Naive thymus-derived CD4-positive, alpha-beta T cell (primary cell): ENCODE measurements at regions not wholly inside any gene's neighbourhood (a gene's known extent, or its start where the extent isn't known, plus 50 kb on each side); places are given as distances from the start of the nearest gene placed in this dataset.

Source experiments
- ATAC-seq: fragments of 150-1000 bp; cut with Tn5 transposase; 2 replicates; pipeline ENCODE4 v1.10.0; 2021; ENCODE audit warnings: mild to moderate bottlenecking, moderate library complexity
- CTCF ChIA-PET: fragments of 350-600 bp; sonication (Branson Sonifier 250); formaldehyde crosslinking; loops from one replicate; lab custom pipeline; 2021; ENCODE audit warnings: antibody characterized with exemption; lab: Charles Lee
- POLR2A ChIA-PET: fragments of 350-600 bp; sonication (Branson Sonifier 250); formaldehyde crosslinking; loops from one replicate; lab custom pipeline; 2021; ENCODE audit warnings: antibody characterized with exemption, inconsistent platforms; lab: Charles Lee
- DNase-seq, 9 donors: peaks; one replicate each; pipeline versions ENCODE4 v3.0.0 to v3.0.0-alpha.2; 2020 to 2022; ENCODE audit warnings: mixed read lengths in 1 of 9
- H3K27ac ChIP-seq: one replicate; pipeline ENCODE4 v1.7.0; 2013; ENCODE audit warnings: mild to moderate bottlenecking, low read depth, low read length, moderate library complexity
- H3K27me3 ChIP-seq, 2 donors: one replicate each; pipeline ENCODE4 v1.7.0; 2013; ENCODE audit warnings: low read length in 2 of 2, mild to moderate bottlenecking in 2 of 2, moderate library complexity in 2 of 2; ENCODE audit not compliant: control insufficient read depth in 2 of 2, insufficient read depth in 2 of 2
- H3K36me3 ChIP-seq, 3 experiments: 1 replicate in 2 of 3; 2 replicates in 1 of 3; pipeline ENCODE4 v1.7.0; 2013; ENCODE audit warnings: low read length in 3 of 3, mild to moderate bottlenecking in 3 of 3, moderate library complexity in 1 of 3; ENCODE audit not compliant: insufficient read depth in 3 of 3, control insufficient read depth in 2 of 3
- H3K4me1 ChIP-seq, 2 donors: one replicate each; pipeline ENCODE4 v1.7.0; 2013; ENCODE audit warnings: low read length in 2 of 2, mild to moderate bottlenecking in 2 of 2, moderate library complexity in 1 of 2; ENCODE audit not compliant: control insufficient read depth in 2 of 2, insufficient read depth in 2 of 2
- H3K4me3 ChIP-seq: 2 replicates; pipeline ENCODE4 v1.7.0; 2013; ENCODE audit warnings: mild to moderate bottlenecking, low read length
- H3K9me3 ChIP-seq, 3 experiments: 1 replicate in 2 of 3; 2 replicates in 1 of 3; pipeline ENCODE4 v1.7.0; 2013; ENCODE audit warnings: low read length in 3 of 3; ENCODE audit not compliant: control insufficient read depth in 2 of 3
- H3K27ac Mint-ChIP-seq, 9 donors: one replicate each; pipeline ENCODE4 v1.8.0; 2020 to 2022; ENCODE audit warnings: mixed read lengths in 9 of 9, mild to moderate bottlenecking in 8 of 9, moderate library complexity in 5 of 9, inconsistent platforms in 2 of 9
- H3K27me3 Mint-ChIP-seq, 5 donors: one replicate each; pipeline ENCODE4 v1.8.0; 2021 to 2022; ENCODE audit warnings: mixed read lengths in 5 of 5, mild to moderate bottlenecking in 1 of 5
- H3K36me3 Mint-ChIP-seq, 5 donors: one replicate each; pipeline ENCODE4 v1.8.0; 2020 to 2022; ENCODE audit warnings: mixed read lengths in 5 of 5, mild to moderate bottlenecking in 3 of 5, inconsistent platforms in 1 of 5
- H3K4me1 Mint-ChIP-seq, 7 donors: one replicate each; pipeline ENCODE4 v1.8.0; 2020 to 2022; ENCODE audit warnings: mixed read lengths in 7 of 7, mild to moderate bottlenecking in 3 of 7, inconsistent platforms in 1 of 7
- H3K4me3 Mint-ChIP-seq, 10 donors: one replicate each; pipeline ENCODE4 v1.8.0; 2020 to 2022; ENCODE audit warnings: mild to moderate bottlenecking in 10 of 10, mixed read lengths in 10 of 10, moderate library complexity in 6 of 10, inconsistent platforms in 2 of 10
- H3K9me3 Mint-ChIP-seq, 11 donors: one replicate each; pipeline ENCODE4 v1.8.0; 2020 to 2022; ENCODE audit warnings: mixed read lengths in 11 of 11, mild to moderate bottlenecking in 4 of 11, inconsistent platforms in 1 of 11, moderate library complexity in 1 of 11
- intact Hi-C, 2 donors: fragments of 100-400 bp; cut with micrococcal nuclease; formaldehyde crosslinking; loops; one replicate each; pipeline ENCODE4 v1.15.1; 2023

DNA sequence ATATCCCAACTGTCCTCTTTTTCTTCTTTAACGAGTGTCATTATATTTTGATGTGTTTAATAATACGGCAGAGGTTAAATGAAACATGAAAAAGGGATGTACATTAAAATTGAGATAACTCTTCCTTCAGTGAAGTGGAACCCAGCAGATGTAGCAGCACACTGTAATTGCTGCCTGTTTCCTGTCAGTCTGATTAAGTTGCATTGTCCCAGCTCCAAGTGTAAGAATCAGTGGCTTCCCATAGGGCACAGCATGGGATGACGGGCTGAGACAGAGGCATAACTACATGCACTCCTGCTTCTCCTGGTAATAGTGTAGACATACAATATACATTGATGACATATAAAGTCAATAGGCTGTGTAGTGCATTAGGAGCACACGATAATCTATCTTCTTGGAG is 175.8 kb upstream of the TCF4 start:
- ATAC-seq (no peak), DNase-seq (no peak)
- Histone ChIP-seq H3K27me3 (no peaks in the 10 kb centered on the region), H3K36me3 (no peaks in the 10 kb centered on the region), H3K4me1 (no peaks in the 10 kb centered on the region), H3K4me3 (no peak overlapping the region), H3K27ac (no peak overlapping the region), H3K9me3 (no peaks in the 10 kb centered on the region)
- H3K9me3 Mint-ChIP-seq: peaks cover 0 to 7% (median 0%) of the 10 kb centered on the region in 11 donors
- ChIA-PET CTCF (no interaction called here), POLR2A (no interaction called here)
- no peak overlapping the region for H3K4me3 Mint-ChIP-seq
- intact Hi-C loops: no loop called here
- peaks cover 0 to 4% (median 0%) of the 10 kb centered on the region in 5 donors for H3K27me3 Mint-ChIP-seq
- no peak overlapping the region for H3K27ac Mint-ChIP-seq
- peaks cover 0 to 3% (median 0%) of the 10 kb centered on the region in 5 donors for H3K36me3 Mint-ChIP-seq
- no peaks in the 10 kb centered on the region for H3K4me1 Mint-ChIP-seq

DNA sequence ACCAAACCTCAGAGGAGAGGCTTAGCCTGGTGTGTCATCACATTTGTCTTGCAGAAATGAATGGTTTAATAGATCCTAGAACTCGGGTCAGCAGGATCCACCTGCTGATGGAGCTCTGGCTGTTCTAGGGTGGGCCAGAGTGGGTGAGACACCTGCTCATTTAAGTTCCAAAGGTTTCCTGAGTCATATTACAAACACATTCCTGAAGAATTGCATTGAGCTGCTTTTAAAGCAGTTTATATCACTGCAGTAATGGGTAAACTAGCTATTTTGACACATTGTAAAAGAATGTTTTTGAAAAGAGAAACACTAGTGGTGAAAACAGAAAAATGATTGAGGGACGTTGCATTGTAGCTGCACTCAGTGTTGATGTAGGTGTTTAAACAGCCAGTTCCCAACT is 175.3 kb upstream of the TCF4 start:
- ChIA-PET POLR2A (no interaction called here), CTCF (no interaction called here)
- Histone ChIP-seq H3K36me3 (no peaks in the 10 kb centered on the region), H3K4me1 (no peaks in the 10 kb centered on the region), H3K27me3 (no peaks in the 10 kb centered on the region), H3K4me3 (no peak overlapping the region), H3K27ac (no peak overlapping the region), H3K9me3 (no peaks in the 10 kb centered on the region)
- peaks cover 0 to 7% (median 1%) of the 10 kb centered on the region in 11 donors for H3K9me3 Mint-ChIP-seq
- ATAC-seq (no peak), DNase-seq (no peak)
- H3K4me3 Mint-ChIP-seq: no peak overlapping the region
- no peaks in the 10 kb centered on the region for H3K4me1 Mint-ChIP-seq
- peaks cover 0 to 3% (median 0%) of the 10 kb centered on the region in 5 donors for H3K36me3 Mint-ChIP-seq
- H3K27ac Mint-ChIP-seq: no peak overlapping the region
- peaks cover 0 to 4% (median 0%) of the 10 kb centered on the region in 5 donors for H3K27me3 Mint-ChIP-seq
- intact Hi-C loops: no loop called here

DNA sequence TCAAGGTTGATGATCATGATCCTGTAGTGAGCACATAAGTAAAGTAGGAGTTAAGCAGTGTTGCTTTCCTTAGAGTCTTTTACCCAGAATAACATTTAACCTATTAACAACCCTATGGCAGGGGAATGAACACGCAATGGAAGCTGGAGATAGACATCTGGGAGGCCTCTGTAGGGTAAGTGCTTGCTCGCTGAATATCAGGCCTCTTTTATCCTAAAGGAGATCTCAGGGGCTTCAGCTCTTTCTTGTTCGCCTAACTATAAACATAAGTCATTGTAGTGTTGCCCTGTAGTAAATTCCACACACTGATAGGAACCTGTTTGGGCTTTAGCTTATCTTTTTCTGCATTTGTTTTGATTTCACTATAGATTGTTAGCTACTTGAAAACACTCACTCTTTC is 174.4 kb upstream of the TCF4 start:
- H3K4me3 Mint-ChIP-seq: no peak overlapping the region
- H3K27me3 Mint-ChIP-seq: peaks cover 0 to 4% (median 0%) of the 10 kb centered on the region in 5 donors
- Histone ChIP-seq H3K4me1 (no peaks in the 10 kb centered on the region), H3K27me3 (no peaks in the 10 kb centered on the region), H3K4me3 (no peak overlapping the region), H3K9me3 (no peaks in the 10 kb centered on the region), H3K36me3 (no peaks in the 10 kb centered on the region), H3K27ac (no peak overlapping the region)
- intact Hi-C loops: no loop called here
- ChIA-PET POLR2A (no interaction called here), CTCF (no interaction called here)
- H3K4me1 Mint-ChIP-seq: no peaks in the 10 kb centered on the region
- DNase-seq (no peak), ATAC-seq (no peak)
- H3K36me3 Mint-ChIP-seq: peaks cover 0 to 3% (median 0%) of the 10 kb centered on the region in 5 donors
- no peak overlapping the region for H3K27ac Mint-ChIP-seq
- H3K9me3 Mint-ChIP-seq: peaks cover 0 to 7% (median 1%) of the 10 kb centered on the region in 11 donors

DNA sequence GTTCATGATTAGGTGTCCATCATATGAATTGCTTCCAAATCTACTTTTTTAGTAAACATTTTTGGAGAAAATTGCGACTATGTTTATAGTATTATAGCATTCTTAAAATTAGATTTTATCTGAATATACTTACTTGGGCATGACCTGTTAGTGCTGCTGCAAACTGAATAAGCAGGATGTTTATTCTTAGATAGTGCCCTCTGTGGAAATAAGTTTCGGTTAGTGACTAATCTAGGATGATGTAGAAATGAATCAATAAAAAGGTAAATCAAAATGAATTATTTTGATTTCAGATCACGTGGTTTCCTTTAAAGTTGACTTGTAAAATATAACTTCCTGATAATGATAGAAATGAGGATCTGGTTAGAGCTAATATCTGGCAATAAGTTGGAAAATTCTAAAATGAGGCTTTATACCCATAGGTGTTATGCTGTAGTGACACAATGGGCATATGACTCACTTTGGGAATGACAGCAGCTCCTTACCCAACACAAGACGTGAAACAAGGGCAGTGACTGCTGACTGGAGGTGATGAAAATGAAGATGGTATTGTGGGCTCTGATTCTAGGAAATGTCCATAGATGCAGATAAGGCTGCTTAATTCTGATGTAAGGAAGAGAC is 165.8 kb upstream of the TCF4 start:
- Mint-ChIP-seq H3K36me3 (no peaks in the 10 kb centered on the region), H3K4me1 (no peaks in the 10 kb centered on the region)
- CTCF ChIA-PET: no interaction called here

DNA sequence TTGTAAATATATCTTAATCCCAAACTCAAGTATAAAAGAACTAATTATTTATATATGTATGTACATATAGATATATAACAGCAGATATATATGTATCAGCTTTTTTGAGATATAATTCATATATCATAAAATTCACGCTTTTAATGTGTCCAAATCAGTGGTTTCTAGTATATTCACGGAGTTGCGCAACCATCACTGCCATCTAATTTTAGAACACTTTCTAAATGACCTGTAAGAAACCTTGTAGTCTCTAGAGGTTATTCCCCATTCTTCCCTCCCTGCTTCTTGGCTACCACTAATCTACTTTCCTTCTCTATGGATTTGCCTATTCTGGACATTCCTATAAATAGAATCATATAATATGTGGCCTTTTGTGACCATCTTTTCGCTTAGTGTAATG is 163.5 kb upstream of the TCF4 start:
- CTCF ChIA-PET: no interaction called here
- DNase-seq: no peak

More for the DNA sequence above, 165.8 kb upstream of the TCF4 start:
- Histone ChIP-seq H3K27me3 (no peaks in the 10 kb centered on the region), H3K4me1 (no peaks in the 10 kb centered on the region), H3K9me3 (no peaks in the 10 kb centered on the region), H3K36me3 (no peaks in the 10 kb centered on the region), H3K4me3 (no peak overlapping the region), H3K27ac (no peak overlapping the region)
- no peak overlapping the region for H3K27ac Mint-ChIP-seq
- ATAC-seq: no peak
- no peaks in the 10 kb centered on the region for H3K27me3 Mint-ChIP-seq
- DNase-seq: no peak
- POLR2A ChIA-PET: no interaction called here
- H3K9me3 Mint-ChIP-seq: peaks cover 0 to 5% (median 0%) of the 10 kb centered on the region in 11 donors
- no peak overlapping the region for H3K4me3 Mint-ChIP-seq
- intact Hi-C loops: no loop called here

DNA sequence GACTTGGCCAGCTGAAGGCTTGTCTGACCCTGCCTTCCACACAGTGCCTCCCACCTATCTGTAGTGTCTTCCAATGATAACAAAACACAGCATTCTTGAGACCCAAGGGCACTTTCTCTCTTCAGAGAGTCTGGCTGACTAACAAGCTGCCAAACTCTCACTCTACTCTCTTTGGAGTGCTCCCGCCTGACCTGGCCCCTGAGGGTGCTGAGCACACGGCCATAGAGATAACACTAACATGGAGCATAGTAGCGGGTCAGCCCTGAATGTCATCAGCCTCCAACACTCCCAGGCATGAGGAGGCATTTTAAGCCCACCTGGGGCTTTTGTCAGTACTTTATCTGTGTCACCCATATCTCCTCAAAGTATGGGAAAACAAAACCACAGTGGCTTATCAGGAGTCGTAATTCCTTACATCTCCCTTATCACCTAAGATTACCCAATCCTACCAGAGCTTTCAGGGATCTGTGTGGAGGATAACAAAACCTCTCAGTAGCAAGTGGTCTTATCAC is 160.3 kb upstream of the TCF4 start:
- no peak for DNase-seq
- Histone ChIP-seq H3K9me3 (no peaks in the 10 kb centered on the region), H3K4me1 (no peaks in the 10 kb centered on the region), H3K4me3 (no peak overlapping the region), H3K36me3 (no peaks in the 10 kb centered on the region), H3K27me3 (no peaks in the 10 kb centered on the region), H3K27ac (no peak overlapping the region)
- ATAC-seq: no peak
- Mint-ChIP-seq H3K4me1 (no peaks in the 10 kb centered on the region), H3K27me3 (no peaks in the 10 kb centered on the region), H3K36me3 (no peaks in the 10 kb centered on the region), H3K27ac (no peak overlapping the region), H3K4me3 (no peak overlapping the region), H3K9me3 (peaks cover 0 to 5% (median 0%) of the 10 kb centered on the region in 11 donors)
- CTCF ChIA-PET: no interaction called here
- POLR2A ChIA-PET: no interaction called here
- intact Hi-C loops: no loop called here

More for the DNA sequence above, 163.5 kb upstream of the TCF4 start:
- H3K4me1 ChIP-seq: no peaks in the 10 kb centered on the region
- peaks cover 0 to 5% (median 0%) of the 10 kb centered on the region in 11 donors for H3K9me3 Mint-ChIP-seq
- POLR2A ChIA-PET: no interaction called here
- H3K27me3 ChIP-seq: no peaks in the 10 kb centered on the region
- H3K9me3 ChIP-seq: no peaks in the 10 kb centered on the region
- no peaks in the 10 kb centered on the region for H3K4me1 Mint-ChIP-seq
- no peak overlapping the region for H3K27ac ChIP-seq
- no peaks in the 10 kb centered on the region for H3K36me3 Mint-ChIP-seq
- intact Hi-C loops: no loop called here
- no peak overlapping the region for H3K4me3 ChIP-seq
- no peak for ATAC-seq
- no peaks in the 10 kb centered on the region for H3K27me3 Mint-ChIP-seq
- H3K36me3 ChIP-seq: no peaks in the 10 kb centered on the region
- no peak overlapping the region for H3K4me3 Mint-ChIP-seq
- H3K27ac Mint-ChIP-seq: no peak overlapping the region

DNA sequence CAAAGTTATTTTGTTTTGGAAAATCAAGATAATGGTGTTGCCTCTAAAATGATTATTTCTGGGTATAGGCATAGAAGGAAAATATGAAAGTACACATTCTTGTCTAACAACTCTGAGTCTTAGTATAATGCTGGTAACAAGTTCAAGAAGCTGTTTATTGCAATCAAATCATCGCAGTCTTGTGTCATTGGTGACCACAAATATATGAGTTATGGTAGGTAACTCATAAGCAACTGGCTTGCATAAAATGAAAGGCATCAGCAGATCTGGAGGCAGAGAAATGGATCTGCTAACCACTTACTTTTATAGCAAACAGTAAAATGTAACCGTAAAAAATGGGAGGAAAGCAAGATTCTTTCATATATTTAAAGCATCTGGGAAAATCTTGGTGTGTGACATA is 156.2 kb upstream of the TCF4 start:
- ATAC-seq (no peak), DNase-seq (no peak)
- ChIA-PET POLR2A (no interaction called here), CTCF (no interaction called here)
- Histone ChIP-seq H3K4me1 (no peaks in the 10 kb centered on the region), H3K4me3 (no peak overlapping the region), H3K9me3 (no peaks in the 10 kb centered on the region), H3K27ac (no peak overlapping the region), H3K36me3 (no peaks in the 10 kb centered on the region), H3K27me3 (no peaks in the 10 kb centered on the region)
- H3K27ac Mint-ChIP-seq: no peak overlapping the region
- no peaks in the 10 kb centered on the region for H3K4me1 Mint-ChIP-seq
- no peaks in the 10 kb centered on the region for H3K36me3 Mint-ChIP-seq
- peaks cover 0 to 3% (median 0%) of the 10 kb centered on the region in 5 donors for H3K27me3 Mint-ChIP-seq
- intact Hi-C loops: no loop called here
- no peak overlapping the region for H3K4me3 Mint-ChIP-seq
- H3K9me3 Mint-ChIP-seq: peaks cover 0 to 7% (median 0%) of the 10 kb centered on the region in 11 donors
